Gastroesophageal sphincter (tissue), 3 donors: ENCODE measurements at regions not wholly inside any gene's neighbourhood (a gene's known extent, or its start where the extent isn't known, plus 50 kb on each side); places are given as distances from the start of the nearest gene placed in this dataset.

Source experiments
- POLR2A ChIP-seq, 2 donors: fragments of 450-650 bp; IDR thresholded peaks; one replicate each; pipeline ENCODE4 v1.6.1; 2017; ENCODE audit warnings: antibody characterized with exemption in 2 of 2, mild to moderate bottlenecking in 2 of 2, moderate library complexity in 1 of 2
- POLR2AphosphoS5 ChIP-seq: sonication (generic); formaldehyde crosslinking; IDR thresholded peaks from one replicate; pipeline ENCODE4 v1.6.1; 2017; ENCODE audit warnings: antibody characterized with exemption
- TF ChIP-seq, protein P1 (sequence below), 4 experiments: fragments of 200-600 bp in 2 of 4; fragments of 450-650 bp in 2 of 4; sonication (generic) in 1 of 4; IDR thresholded peaks; one replicate each; pipeline ENCODE4 v1.5.1; 2017 to 2019; ENCODE audit warnings: antibody characterized with exemption in 4 of 4, mild to moderate bottlenecking in 2 of 4, moderate library complexity in 2 of 4

- TF ChIP-seq, protein P1, sequence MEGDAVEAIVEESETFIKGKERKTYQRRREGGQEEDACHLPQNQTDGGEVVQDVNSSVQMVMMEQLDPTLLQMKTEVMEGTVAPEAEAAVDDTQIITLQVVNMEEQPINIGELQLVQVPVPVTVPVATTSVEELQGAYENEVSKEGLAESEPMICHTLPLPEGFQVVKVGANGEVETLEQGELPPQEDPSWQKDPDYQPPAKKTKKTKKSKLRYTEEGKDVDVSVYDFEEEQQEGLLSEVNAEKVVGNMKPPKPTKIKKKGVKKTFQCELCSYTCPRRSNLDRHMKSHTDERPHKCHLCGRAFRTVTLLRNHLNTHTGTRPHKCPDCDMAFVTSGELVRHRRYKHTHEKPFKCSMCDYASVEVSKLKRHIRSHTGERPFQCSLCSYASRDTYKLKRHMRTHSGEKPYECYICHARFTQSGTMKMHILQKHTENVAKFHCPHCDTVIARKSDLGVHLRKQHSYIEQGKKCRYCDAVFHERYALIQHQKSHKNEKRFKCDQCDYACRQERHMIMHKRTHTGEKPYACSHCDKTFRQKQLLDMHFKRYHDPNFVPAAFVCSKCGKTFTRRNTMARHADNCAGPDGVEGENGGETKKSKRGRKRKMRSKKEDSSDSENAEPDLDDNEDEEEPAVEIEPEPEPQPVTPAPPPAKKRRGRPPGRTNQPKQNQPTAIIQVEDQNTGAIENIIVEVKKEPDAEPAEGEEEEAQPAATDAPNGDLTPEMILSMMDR (IDR thresholded peaks at IDR 0.05) = no peak
- TF ChIP-seq POLR2AphosphoS5 (no peak), POLR2A (IDR thresholded peaks at IDR 0.05) (no peak)
Measured at GRCh38 chr1:245010018-245010614, 144.7 kb upstream of the KIF26B start.
